ENCODE measurements at regions not wholly inside any gene's neighbourhood (a gene's known extent, or its start where the extent isn't known, plus 50 kb on each side); places are given as distances from the start of the nearest gene placed in this dataset.
A peak's percentile ranks its signal among the peaks of the same experiment; 100 is the strongest.
"Not testable (repeated sequence)": the region's sequence is repeated elsewhere in the genome, so short reads cannot be mapped to it uniquely, and the experiment has no call there.

GRCh38 chr16:29139901-29140855 lies 155.3 kb downstream of the LAT start:
- DNase-seq = not testable (repeated sequence)

- no peak for DNase-seq
These were observed 154.5 kb downstream of the LAT start for GRCh38 chr16:29139261-29139802.

GRCh38 chr16:29138698-29139097 lies 153.8 kb downstream of the LAT start:
- DNase-seq = not testable (repeated sequence)

DNA sequence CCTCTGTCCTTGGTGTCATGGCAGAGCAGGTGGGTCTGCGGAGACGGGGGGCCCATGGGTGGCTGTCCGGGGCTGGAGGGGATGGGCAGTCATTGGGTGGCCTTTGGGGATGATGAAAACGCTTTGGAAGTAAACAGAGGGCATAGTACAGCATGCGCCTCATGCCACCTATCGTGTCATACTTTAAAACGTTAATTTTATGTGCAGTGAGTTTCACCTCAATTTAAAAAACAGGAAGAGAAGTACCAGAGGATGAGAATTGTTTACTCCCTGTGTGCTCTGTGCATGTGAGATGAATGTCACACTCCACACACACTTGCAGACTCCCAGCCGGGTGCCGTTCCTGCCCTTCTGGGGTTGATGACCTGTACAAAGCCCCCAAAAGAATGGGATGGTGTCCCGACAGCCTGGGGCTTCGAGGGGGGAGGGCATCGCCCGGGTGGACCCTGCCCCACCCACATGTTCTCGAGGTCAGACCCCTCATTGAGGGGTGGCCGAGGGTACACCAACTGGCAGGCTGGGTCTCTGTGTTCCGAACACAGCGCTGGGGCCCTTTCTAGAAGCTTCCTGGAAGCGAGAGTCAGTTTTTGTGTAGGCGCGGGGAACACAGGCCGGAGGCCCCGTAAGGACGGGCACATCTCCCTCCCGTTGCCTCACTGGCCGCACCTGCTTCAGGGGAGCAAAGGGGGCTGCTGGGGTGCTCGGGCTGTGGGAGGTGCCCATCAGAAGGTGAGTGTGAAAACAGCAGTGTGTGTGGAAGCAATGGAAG lies 153.2 kb downstream of the LAT start:
- DNase-seq = not testable (repeated sequence)

DNA sequence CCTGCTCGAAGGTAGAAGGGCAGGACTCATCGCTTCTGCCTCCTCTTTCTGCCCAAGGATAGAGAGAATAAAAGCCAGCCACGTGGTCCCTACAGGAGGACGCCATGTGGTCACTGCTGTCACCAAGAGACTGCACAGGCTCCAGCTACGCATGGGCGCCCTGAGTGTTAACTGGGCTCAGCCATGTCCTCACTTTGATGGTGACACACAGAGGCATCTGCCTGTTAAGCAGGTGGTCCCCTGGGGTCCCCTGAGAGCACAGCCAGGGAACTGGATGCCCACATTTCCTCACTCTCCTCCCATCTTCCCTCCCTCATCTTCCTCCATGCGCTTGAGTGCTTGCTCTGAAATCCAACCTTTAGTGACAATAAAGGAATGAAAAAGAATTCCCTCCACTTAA lies 152.6 kb downstream of the LAT start:
- not testable (repeated sequence) for DNase-seq

- not testable (repeated sequence) for DNase-seq
These were observed 152.1 kb downstream of the LAT start for GRCh38 chr16:29136916-29137315.

- not testable (repeated sequence) for DNase-seq
These were observed 151.3 kb downstream of the LAT start for GRCh38 chr16:29136046-29136696.

DNA sequence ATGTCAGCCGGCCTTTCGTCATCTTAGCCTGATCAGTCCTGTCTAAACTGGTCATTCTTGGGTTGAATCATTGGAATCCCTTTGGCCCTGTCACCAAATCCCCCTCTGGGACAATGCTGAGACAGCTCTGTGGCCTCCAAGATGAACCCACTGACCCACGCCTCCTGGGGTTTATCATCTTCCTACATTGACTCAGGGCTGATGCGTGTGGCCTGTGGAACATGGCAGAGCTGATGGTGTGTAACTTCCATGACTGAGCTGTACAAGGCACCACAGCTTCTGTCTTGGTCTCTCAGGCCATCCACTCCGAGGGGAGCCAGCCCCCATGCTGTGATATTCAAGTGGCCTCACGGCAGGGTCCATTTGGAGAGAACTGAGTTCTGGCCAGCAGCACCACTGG lies 150.2 kb downstream of the LAT start:
- not testable (repeated sequence) for DNase-seq

GRCh38 chr16:29133681-29134430 lies 149.0 kb downstream of the LAT start:
- DNase-seq = not testable (repeated sequence)

DNA sequence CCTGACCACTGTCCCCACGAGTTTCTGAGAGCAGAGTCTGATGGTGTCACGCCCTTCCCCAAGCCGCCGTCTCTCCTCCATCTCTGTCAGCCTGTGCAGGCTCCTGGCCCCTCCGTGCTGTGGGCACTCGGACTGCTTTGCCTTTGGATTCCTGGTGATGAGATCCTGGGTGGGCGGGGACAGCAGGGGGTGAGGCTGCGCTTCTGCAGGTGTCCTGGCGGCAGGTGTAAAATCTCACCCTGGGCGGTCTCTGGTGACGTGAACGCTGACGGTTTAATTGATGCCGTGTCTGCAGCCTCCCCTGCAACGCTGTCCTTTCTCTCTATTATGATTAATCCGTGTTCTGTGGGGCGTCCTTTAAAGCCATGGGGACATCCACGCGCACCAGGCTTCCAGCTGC lies 148.0 kb downstream of the LAT start:
- not testable (repeated sequence) for DNase-seq

- not testable (repeated sequence) for DNase-seq
These were observed 147.6 kb downstream of the LAT start for GRCh38 chr16:29132444-29132843.

GRCh38 chr16:29130901-29131851 lies 146.3 kb downstream of the LAT start:
- DNase-seq = not testable (repeated sequence)

- not testable (repeated sequence) for DNase-seq
These were observed 145.4 kb downstream of the LAT start for GRCh38 chr16:29130131-29130711.

GRCh38 chr16:29129458-29130038 lies 144.7 kb downstream of the LAT start:
- not testable (repeated sequence) for DNase-seq

DNA sequence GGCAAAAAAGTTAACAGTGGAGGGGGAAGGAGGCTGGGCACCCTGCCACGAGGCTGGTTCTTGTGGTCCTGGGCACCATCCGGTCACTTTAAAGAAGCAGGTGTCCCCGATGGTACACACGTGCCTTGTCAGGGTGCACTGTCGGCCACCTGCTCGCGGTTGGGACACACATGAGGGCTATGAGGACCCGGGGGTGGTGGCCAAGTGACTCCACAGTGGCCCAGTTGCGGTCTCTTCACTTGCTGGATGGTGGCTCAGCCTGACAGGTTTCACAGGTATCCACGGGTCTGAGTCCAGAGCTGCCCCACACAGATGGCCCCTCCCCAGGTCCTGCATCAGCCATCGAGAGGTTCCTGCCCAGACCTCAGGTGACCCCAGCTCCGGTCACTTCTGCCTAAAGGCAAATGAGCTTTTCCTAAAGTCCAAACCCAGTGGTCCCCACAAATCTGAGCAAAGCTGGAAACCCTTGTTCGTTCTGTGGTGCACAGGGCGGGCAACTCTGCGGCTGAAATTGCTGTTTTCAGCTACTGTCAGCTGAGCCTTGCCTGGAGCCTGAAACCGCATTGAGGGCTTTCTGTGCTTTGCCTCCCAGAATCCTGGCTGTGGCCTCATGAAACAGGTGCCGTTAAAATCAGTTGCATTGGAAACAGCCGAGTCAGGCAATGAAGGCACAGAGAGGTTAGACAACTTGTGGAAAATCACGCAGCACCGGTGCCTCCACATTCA lies 144.0 kb downstream of the LAT start:
- DNase-seq = not testable (repeated sequence)

- DNase-seq = not testable (repeated sequence)
These were observed 143.1 kb downstream of the LAT start for GRCh38 chr16:29127806-29128420.

GRCh38 chr16:29126616-29127015 lies 141.8 kb downstream of the LAT start:
- DNase-seq = no peak

GRCh38 chr16:29126057-29126494 lies 141.2 kb downstream of the LAT start:
- peak; percentile 46 for DNase-seq

- no peak for DNase-seq
These were observed 140.0 kb downstream of the LAT start for GRCh38 chr16:29124828-29125227.
